HPDE6-E6E7 (cell line): ENCODE measurements at regions not wholly inside any gene's neighbourhood (a gene's known extent, or its start where the extent isn't known, plus 50 kb on each side); places are given as distances from the start of the nearest gene placed in this dataset.

Experiments used
- DNase-seq: peaks from one replicate; pipeline ENCODE4 v3.0.0; 2011; ENCODE audit warnings: missing footprints; ENCODE audit errors: extremely low spot score

DNA sequence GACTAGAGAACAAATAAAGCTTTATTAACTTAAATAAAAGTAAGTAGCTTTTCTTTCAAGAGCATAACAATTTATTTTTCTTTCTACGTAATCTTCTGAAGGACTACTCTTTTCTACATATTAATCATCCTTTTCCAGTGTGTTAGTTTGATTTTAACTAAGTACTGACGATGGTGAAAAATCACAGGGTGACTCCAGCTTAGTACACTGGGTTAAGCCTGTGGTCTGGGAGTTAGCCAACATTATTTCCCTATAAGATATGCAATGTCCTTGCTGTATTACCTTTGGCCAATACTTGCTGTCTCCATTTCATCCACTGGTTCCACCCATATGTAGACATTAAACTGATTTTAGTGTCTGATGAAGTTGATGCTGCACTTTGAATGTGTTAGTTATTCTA, 508.6 kb upstream of the SUCLG2 start:
- DNase-seq, result no peak

DNA sequence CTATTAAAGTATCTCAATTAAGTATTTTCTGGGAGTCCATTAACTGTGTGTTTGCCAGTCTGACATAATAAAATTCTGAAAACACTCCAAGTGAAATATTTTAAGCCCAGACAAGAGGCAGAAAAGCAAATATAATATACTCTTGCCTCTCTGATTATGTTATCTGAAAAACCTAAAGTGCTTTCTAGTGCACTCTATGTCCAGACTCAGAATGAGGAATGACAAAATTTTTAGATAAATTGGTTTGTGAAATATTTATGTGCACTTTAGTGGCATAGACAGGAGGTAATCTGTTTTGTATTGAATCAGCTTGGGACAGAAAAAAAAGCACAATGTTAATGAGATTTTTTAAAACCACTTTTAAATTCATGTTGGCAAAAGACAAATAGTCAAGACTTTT, 508.2 kb upstream of the SUCLG2 start:
- DNase-seq, result no peak

DNA sequence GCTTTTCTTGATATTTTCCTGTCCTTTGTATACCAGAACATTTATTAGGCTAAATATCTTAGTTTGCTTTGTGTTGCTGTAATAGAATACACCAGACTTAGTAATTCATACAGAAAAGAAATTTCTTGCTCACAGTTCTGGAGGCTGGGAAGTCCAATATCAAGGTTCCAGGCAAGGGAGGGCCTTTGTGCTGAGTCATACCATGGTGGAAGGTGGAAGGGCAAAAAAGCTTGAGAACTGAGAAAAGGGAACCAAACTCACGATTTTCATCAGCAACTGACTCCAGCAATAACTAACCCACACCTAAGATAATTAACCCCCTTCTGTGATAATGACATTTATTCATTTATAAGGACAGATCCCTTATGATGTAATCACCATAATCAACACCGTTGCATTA, 496.9 kb upstream of the SUCLG2 start:
- no peak for DNase-seq

DNA sequence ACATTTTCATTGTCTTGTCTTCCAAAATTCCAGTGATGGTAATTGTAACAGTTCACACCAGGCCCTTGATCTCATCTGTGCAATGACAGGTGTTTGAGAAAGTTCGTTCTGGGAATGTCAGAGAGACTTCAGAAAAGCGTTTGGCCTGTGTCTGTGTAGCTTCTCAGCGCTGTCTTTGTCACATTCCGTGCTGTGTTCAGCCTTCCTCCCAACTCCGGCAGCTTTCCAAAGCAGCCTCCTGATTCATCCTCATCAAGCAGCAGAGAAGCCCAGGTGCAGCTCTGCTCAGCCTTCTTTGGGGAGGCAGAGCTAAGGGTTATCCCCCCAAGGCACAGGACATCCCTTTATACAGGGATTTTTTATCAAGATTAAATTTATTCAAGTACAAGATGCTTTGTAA, 494.0 kb upstream of the SUCLG2 start:
- DNase-seq, result no peak

DNA sequence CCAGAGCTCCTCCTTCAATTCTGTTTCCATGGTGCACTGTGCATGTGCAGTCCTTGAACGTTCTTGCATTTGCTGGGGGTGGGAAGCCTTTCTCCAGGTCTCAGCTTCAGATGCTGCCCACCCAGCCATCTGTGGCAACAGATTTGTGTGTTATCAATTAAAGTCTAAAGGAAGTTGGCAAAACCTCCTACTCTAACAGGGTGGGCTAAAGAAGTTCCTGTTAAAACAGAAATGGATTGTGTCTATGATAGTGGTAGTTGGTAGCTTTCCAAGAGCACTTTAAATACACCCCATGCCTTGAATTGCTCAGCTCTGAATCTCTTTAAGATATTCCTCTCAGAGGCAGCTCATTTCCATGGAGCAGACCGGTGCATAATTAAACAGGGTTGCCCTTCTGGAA, 488.0 kb upstream of the SUCLG2 start:
- no peak for DNase-seq

DNA sequence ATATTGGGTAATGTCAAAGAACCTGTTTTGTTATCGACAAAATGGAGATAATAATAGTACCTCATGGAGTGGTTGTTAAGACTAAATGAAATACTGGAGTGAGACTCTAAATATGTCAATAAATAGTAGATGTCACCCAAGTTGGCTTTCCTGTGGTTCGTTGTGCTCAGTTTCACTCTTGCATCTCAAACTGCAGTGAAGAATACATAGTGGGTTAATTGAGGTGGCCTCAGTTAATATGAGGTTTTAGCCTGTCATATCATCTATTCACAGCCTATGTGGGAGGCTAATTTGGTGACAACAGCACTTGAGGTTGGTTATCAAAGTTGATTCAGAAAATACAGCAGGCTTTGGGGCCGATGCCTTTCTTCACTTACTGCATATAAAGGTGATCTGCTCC, 485.5 kb upstream of the SUCLG2 start:
- no peak for DNase-seq

- DNase-seq, result no peak
Measured at GRCh38 chr3:68136411-68136810, 482.0 kb upstream of the SUCLG2 start.

GRCh38 chr3:68135067-68135466, 480.7 kb upstream of the SUCLG2 start:
- DNase-seq, result no peak

DNA sequence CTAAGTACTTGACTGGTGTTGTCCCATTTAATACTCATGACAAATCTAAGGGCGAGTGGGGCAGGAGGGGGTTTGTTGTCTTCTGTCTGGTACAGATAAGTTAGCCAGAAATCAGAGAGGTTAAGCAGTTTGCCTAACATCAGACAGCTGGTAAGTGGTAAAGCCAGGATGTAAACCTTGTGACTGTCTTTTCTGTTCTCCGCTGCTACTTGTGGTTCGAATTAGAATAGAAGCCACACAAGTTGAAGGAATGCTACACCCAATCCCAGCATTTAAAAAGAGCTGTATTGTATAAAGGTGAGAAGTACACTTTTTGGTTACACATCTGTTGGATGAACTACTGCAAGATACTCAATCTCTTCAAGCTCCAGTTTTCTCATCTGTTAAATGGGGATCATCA, 474.7 kb upstream of the SUCLG2 start:
- no peak for DNase-seq

DNA sequence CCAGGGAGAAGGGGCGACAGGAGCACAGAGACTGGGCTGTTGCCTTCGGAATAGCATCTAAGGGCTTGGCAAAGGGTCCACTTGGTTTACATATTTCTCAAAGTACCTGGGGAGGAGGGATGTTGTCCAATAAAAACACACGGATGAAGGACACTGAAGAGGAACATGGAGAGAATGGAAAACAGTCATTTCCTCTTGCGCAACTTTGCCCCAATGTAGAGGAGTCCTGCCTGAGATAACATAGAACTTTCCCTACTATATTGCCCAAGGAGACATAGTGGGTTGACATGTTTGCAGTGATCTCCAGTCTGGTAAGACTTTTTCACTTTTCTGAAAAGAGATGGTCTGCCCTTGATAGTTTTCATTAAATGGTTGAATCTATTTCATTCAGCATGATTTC, 468.8 kb upstream of the SUCLG2 start:
- no peak for DNase-seq

DNA sequence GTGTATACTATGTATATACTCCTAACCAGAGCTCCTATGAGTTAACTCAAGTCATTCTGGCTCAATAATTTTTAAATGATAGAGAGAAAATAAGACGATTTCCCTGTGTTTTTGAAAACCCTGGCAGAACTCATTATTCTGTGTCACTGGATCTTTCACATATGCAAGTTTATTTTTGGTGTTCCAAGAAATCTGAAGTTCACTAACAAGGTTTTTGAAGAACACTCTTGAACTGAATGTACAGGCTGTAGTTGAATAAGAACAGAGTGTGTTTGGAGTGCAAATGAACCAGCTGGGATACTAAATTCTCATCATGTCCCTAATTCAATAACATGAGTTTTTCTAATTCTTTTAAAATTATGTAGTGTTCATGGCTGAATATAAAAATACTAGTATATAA, 466.9 kb upstream of the SUCLG2 start:
- DNase-seq, result no peak

DNA sequence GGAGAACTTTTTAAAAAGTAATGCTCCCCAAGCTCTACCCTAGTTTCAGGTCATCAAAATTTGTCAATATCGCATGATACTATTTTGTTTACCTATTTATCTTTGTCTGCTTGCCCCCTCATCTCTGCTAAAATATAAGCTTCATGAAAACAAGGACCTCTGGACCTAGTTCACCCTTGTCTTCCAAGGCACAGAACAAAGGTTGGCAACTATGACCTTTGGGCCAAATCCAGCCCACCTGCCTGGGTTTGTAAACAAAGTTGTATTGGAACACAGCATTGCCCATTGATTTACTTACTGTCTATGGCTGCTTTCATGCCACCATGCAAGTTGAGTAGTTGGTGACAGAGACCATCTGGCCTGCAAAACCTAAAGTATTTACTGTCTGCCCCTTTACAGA, 462.2 kb upstream of the SUCLG2 start:
- DNase-seq, result no peak

- no peak for DNase-seq
Measured at GRCh38 chr3:68103811-68104210, 449.4 kb upstream of the SUCLG2 start.

- DNase-seq, result no peak
Measured at GRCh38 chr3:68090571-68090970, 436.2 kb upstream of the SUCLG2 start.

GRCh38 chr3:68089572-68090011, 435.2 kb upstream of the SUCLG2 start:
- DNase-seq, result no peak

- DNase-seq, result no peak
Measured at GRCh38 chr3:68088636-68089035, 434.2 kb upstream of the SUCLG2 start.

GRCh38 chr3:68088216-68088615, 433.8 kb upstream of the SUCLG2 start:
- DNase-seq, result no peak

- no peak for DNase-seq
Measured at GRCh38 chr3:68072062-68072461, 417.6 kb upstream of the SUCLG2 start.

DNA sequence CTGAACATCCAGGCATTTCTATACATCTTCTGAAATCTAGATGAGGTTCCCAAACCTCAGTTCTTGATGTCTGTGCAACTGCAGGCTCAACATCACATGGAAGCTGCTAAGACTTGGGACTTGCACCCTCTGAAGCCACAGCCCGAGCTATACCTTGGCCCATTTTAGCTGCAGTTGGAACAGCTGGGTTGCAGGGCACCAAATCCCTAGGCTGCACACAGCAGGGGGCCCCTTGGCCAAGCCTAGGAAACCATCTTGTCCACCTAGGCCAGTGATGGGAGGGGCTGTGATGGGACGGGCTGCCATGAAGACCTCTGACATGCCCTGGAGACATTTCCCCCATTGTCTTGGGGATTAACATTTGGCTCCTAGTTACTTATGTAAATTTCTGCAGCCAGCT, 415.8 kb upstream of the SUCLG2 start:
- no peak for DNase-seq

GRCh38 chr3:68067314-68067713, 412.9 kb upstream of the SUCLG2 start:
- DNase-seq, result no peak

DNA sequence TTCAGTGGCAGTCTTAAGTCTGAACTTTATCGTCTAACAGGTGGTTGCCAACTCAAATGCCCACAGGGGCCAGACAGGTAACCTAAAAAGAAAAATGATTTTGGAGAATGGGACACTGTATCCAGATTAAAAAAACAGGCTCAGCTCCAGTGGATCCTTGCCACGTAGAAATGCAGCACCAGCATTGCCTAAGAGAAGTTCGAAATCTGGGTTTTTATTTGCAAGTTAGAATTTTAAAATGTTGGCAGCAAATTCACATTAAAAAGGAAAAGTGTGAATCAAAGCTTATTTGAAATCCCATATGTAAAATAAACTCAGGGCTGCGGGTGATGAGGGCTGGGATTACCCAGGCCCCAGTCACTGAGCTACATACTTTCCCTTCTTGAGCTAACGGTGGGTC, 408.5 kb upstream of the SUCLG2 start:
- DNase-seq, result no peak

- no peak for DNase-seq
Measured at GRCh38 chr3:68060910-68061309, 406.5 kb upstream of the SUCLG2 start.

GRCh38 chr3:68060191-68060590, 405.8 kb upstream of the SUCLG2 start:
- no peak for DNase-seq

DNA sequence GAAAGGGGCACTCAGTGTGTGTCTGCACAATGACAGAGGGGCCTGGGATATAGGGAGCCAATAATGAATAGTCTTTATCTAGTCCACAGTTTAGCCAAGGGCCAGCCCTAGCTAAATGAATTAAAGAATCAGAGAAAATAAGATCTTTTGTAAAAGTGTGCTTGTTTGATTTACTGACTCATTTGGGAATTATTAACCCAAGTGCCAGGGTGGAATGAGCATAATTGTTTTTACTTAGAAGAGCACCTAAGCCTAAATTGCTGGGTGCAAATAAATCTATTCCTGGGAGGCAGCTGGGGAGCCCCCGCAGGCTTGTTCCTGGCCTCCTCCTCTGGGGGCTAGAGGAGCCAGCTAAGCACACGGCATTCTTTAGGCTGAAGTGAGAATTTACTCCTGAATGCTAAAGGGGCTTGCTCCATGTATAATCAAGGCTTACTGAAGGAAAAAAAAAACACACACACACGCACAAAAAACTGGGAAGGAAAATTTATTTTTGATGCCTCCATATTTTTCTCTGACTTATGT, 405.3 kb upstream of the SUCLG2 start:
- no peak for DNase-seq
